ENCODE measurements at regions not wholly inside any gene's neighbourhood (a gene's known extent, or its start where the extent isn't known, plus 50 kb on each side); places are given as distances from the start of the nearest gene placed in this dataset.

- H3K4ac ChIP-seq (ENCODE audit: low read depth, low read length), result peak overlapping the region; percentile 93; the same call in 1 of the 2 replicates
- no peak for ATAC-seq (ENCODE audit: low read depth)
- CTCF ChIA-PET, result no interaction called here
Measured at GRCh38 chr20:51329845-51330244, 212.7 kb downstream of the NFATC2 start.

More at GRCh38 chr20:51329845-51330244, 212.7 kb downstream of the NFATC2 start:
- peak overlapping the region; percentile 39; the same call in 1 of the 2 replicates for H4K91ac ChIP-seq (ENCODE audit: insufficient read depth, low read depth, low read length)
- DNase-seq, result no peak
- TF ChIP-seq RFX5 (IDR thresholded peaks at IDR 0.05; ENCODE audit: low read depth, low read length), result no peak
- TF ChIP-seq MAFK (IDR thresholded peaks at IDR 0.05; ENCODE audit: low read depth, low read length), result no peak
- TF ChIP-seq ELK1 (IDR thresholded peaks at IDR 0.05; ENCODE audit: borderline replicate concordance, low read depth, low read length), result no peak
- TF ChIP-seq RAD21 (IDR thresholded peaks at IDR 0.05; ENCODE audit: low read length), result no peak
- TF ChIP-seq, protein P1, sequence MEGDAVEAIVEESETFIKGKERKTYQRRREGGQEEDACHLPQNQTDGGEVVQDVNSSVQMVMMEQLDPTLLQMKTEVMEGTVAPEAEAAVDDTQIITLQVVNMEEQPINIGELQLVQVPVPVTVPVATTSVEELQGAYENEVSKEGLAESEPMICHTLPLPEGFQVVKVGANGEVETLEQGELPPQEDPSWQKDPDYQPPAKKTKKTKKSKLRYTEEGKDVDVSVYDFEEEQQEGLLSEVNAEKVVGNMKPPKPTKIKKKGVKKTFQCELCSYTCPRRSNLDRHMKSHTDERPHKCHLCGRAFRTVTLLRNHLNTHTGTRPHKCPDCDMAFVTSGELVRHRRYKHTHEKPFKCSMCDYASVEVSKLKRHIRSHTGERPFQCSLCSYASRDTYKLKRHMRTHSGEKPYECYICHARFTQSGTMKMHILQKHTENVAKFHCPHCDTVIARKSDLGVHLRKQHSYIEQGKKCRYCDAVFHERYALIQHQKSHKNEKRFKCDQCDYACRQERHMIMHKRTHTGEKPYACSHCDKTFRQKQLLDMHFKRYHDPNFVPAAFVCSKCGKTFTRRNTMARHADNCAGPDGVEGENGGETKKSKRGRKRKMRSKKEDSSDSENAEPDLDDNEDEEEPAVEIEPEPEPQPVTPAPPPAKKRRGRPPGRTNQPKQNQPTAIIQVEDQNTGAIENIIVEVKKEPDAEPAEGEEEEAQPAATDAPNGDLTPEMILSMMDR (conservative IDR thresholded peaks at IDR 0.05; ENCODE audit: low read depth, low read length), result no peak
- no peak for TF ChIP-seq BHLHE40 (IDR thresholded peaks at IDR 0.05; ENCODE audit: low read depth, low read length)
- TF ChIP-seq CEBPB (IDR thresholded peaks at IDR 0.05; ENCODE audit: low read depth, low read length), result no peak
- no peak for TF ChIP-seq POLR2A (IDR thresholded peaks at IDR 0.05; ENCODE audit: low read depth, low read length)
- TF ChIP-seq CHD1 (IDR thresholded peaks at IDR 0.05; ENCODE audit: low read depth, low read length), result no peak
- no peak for TF ChIP-seq SMC3 (IDR thresholded peaks at IDR 0.05; ENCODE audit: low read depth, low read length)
- TF ChIP-seq RCOR1 (IDR thresholded peaks at IDR 0.05; ENCODE audit: insufficient replicate concordance, low read length), result no peak
- no peak for TF ChIP-seq FOS (IDR thresholded peaks at IDR 0.05; ENCODE audit: low read depth, low read length)
- TF ChIP-seq NFE2L2 (IDR thresholded peaks at IDR 0.05; ENCODE audit: low read depth, low read length), result no peak
- TF ChIP-seq MXI1 (IDR thresholded peaks at IDR 0.05; ENCODE audit: borderline replicate concordance, low read depth, low read length), result no peak
- no peak for TF ChIP-seq USF2 (IDR thresholded peaks at IDR 0.05; ENCODE audit: low read depth, low read length)
- no peak for TF ChIP-seq MAZ (IDR thresholded peaks at IDR 0.05; ENCODE audit: borderline replicate concordance, low read depth, low read length)
- H4K5ac ChIP-seq (ENCODE audit: low read depth, low read length), result no peak overlapping the region
- peak overlapping the region; percentile 60; the same call in 2 of the 3 replicates for H2BK15ac ChIP-seq (ENCODE audit: low read depth, low read length)
- no peak overlapping the region for H3K4me3 ChIP-seq (ENCODE audit: insufficient read depth, low read depth, low read length)
- H3K9me3 ChIP-seq (ENCODE audit: control insufficient read depth, insufficient read depth, low read length), result peaks cover 9% of the 10 kb centered on the region
- H2BK120ac ChIP-seq (ENCODE audit: low read depth, low read length), result peak overlapping the region; percentile 96; the same call in 1 of the 2 replicates
- intact Hi-C loops (cut with micrococcal nuclease), result no loop called here
- 0 out of 4 replicates have a peak, but pooled peaks cover 0 to 15% of the 10 kb centered on the region in 2 experiments for H3K79me1 ChIP-seq (ENCODE audit: low read depth in 1 of 2, low read length in 2 of 2)
- no peak overlapping the region for H2AFZ ChIP-seq (replicated peaks; ENCODE audit: low read length, poor library complexity)
- no peak overlapping the region for H4K8ac ChIP-seq (ENCODE audit: low read depth in 2 of 2, low read length in 2 of 2)
- peak overlapping the region; percentile 88; the same call in 1 of the 2 replicates for H2BK20ac ChIP-seq (ENCODE audit: low read depth, low read length)
- no peak overlapping the region for H3K56ac ChIP-seq (ENCODE audit: extremely low read depth, insufficient read depth, low read length)
- dilution Hi-C loops (cut with HindIII; ENCODE audit: low sequenced_read_pairs, unreplicated experiment), result no loop called here
- no peaks in the 10 kb centered on the region for H4K20me1 ChIP-seq (ENCODE audit: insufficient read depth, low read length)
- H3K18ac ChIP-seq (ENCODE audit: low read depth, low read length), result no peak overlapping the region
- H3K9ac ChIP-seq (ENCODE audit: low read depth, low read length), result no peak overlapping the region
- no peak overlapping the region for H2AK9ac ChIP-seq (replicated peaks; ENCODE audit: low read depth, low read length, poor library complexity)
- POLR2A ChIA-PET (ENCODE audit: unreplicated experiment), result no interaction called here
- H3K14ac ChIP-seq (replicated peaks; ENCODE audit: low read depth, low read length), result no peak overlapping the region
- H3K27ac ChIP-seq (ENCODE audit: insufficient read depth, low read length), result no peak overlapping the region
- no peak overlapping the region for H3K4me2 ChIP-seq (ENCODE audit: low read depth, low read length)
- H3K23ac ChIP-seq (ENCODE audit: low read depth, low read length), result no peak overlapping the region
- no TSS peak for BruUV-seq (replicated peaks)
- peaks cover 12% of the 10 kb centered on the region for H3K9me1 ChIP-seq (ENCODE audit: insufficient read depth, low read length)
- in situ Hi-C loops (cut with MboI; ENCODE audit: low sequenced_read_pairs), result loop anchor here (10.0 kb wide), 1 partner anchor 535 kb away; the partner anchor contains the start of gene BCAS4
- 100% methylated on average over 1 of the region's 1 CpG; no CpG with 5 or more reads in 1 of the 2 experiments for WGBS, 2 experiments (ENCODE audit: extremely low coverage in 2 of 2, insufficient read length in 1 of 2)
- H3K27me3 ChIP-seq (ENCODE audit: control insufficient read depth, insufficient read depth, low read length), result no peaks in the 10 kb centered on the region
- no peaks in the 10 kb centered on the region for H3K36me3 ChIP-seq (ENCODE audit: control insufficient read depth, insufficient read depth, low read length)
- H2BK5ac ChIP-seq (ENCODE audit: low read depth, low read length, poor library complexity, severe bottlenecking), result no peak overlapping the region
- H2AK5ac ChIP-seq (ENCODE audit: low read depth, low read length), result peak overlapping the region; percentile 41; the same call in 1 of the 2 replicates
- peaks cover 17% of the 10 kb centered on the region for H3K4me1 ChIP-seq (ENCODE audit: control insufficient read depth, insufficient read depth, low read length)

Measured in IMR-90 (cell line).